OCI-M2 (cell line): ENCODE measurements at regions not wholly inside any gene's neighbourhood (a gene's known extent, or its start where the extent isn't known, plus 50 kb on each side); places are given as distances from the start of the nearest gene placed in this dataset.

ENCODE experiments used
- DNase-seq: peaks from one replicate; lab custom pipeline; 2025; ENCODE audit not compliant: unreplicated experiment; lab: John Stamatoyannopoulos, UW

DNA sequence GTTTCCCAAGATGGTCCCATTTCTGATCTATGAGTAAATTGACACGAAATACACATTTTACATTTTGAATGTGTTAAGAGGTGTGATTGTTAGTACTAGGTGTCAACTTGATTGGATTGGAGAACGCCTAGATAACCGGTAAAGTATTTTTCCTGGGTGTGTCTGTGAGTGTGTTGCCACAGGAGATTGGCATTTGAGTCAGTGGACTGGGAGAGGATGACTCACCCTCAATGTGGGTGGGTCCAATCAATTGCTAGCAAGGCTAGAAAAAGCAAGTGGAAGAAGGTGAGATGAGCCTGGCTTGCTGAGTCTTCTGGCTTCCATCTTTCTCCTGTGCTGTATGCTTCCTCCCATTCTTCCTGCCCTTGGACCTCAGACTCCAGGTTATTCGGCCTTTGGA, 960.7 kb upstream of the PCDH9 start:
- DNase-seq = no peak

DNA sequence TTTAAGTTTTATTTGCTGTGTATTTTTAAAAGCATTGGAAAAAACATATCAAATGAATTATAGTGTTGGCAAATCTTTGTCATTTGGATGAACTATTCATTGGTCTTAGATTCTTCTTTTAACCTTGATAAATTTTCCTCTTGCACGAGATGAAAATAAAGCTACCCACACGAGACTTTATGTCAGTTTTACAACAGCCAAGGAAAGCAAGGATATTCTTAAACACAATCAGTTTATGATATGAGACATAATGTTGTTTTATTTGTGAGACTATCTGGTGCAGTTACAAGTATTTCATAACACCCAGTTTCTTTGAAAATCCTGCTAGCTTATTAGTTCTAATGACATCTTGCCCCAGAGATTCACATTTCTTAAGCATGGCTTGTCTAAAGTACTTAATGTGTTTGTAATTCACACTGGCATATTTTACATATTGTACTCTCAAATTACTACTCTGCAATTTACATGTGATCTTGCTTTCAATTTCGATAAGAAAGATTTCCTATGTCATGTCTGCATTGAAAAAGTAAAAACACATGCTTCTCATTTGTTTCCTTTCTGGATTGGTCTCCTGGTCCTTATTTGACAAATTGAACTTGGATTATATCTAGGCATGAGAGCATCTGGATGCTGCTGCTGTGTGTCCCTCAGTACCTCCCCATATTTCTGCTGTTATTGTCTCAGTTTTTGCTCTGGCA, 955.5 kb upstream of the PCDH9 start:
- DNase-seq = no peak

DNA sequence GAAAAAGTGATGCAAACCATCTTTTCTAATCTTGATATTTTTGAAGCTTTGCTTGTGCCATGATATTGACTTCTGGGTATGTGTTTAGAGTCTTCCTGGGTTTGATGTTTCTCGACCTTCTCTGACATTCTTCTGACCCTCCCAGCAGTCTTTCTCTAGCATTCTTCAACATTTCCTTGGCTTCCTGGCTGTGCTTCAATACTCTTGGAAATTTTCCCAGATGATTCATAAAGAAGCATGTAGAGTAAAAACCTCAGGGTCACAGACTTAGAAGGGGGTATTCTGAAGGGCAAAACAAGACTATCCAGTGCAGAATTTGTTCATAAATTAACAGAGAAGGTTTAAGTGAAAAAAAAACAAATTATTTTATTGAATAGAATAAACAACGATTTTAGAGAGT, 946.3 kb upstream of the PCDH9 start:
- DNase-seq = no peak

- no peak for DNase-seq
Measured at GRCh38 chr13:68174893-68175292, 944.8 kb upstream of the PCDH9 start.

DNA sequence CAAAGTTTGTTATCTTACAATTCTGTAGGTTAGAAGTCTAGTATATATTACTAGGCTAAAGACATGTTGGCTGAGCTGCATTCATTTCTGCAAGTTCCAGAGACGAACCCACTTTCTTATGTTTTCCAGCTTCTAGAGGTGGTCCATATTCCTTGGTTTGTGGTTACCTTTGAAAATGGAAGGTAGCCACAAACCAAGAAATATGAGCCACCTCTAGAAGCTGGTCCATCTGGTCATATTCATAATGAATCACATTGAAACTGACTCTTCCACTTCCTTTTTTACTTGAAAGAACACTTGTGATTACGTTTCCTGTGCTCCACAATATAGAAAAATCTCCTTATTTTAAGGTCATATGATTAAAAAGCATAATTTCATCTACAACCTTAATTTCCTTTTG, 943.0 kb upstream of the PCDH9 start:
- no peak for DNase-seq

- no peak for DNase-seq
Measured at GRCh38 chr13:68170961-68171360, 940.8 kb upstream of the PCDH9 start.

DNA sequence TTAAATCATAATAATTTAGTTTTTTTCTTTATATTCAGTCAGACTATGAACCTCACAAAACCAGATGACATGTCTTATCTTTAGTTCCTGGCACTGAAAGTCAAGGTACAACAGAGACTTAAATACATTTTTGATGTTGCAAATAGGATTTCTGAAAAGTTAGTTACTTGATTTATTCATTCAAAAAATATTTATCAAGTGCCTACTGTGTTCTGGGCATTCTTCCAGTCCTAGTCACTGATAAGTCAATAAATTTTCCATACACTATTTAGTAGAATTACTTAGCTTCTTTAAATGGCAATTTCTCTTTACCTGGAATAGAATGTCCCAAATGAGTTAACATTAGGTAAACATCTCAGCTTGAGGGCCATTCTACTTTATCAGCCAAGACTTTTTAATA, 938.3 kb upstream of the PCDH9 start:
- no peak for DNase-seq

- no peak for DNase-seq
Measured at GRCh38 chr13:68160466-68160865, 930.3 kb upstream of the PCDH9 start.

DNA sequence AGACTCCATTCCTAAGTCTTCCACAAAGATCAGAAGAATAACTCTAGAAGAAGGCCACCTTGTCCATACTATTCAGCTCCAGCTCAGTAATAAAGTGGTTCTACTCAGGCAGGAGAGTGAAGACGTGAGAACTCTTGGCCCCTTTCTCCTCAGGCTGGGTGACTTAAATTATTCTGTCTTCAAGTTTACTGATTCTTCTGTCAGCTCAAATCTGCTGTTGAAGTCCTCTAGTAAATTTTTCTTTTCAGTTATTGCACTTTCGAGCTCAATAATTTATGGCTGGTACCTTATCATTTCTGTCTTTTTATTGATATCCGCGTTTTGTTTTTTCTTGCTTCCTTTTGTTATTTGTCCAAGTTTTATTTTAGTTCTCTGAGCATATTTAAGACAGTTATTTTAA, 922.3 kb upstream of the PCDH9 start:
- no peak for DNase-seq

- no peak for DNase-seq
Measured at GRCh38 chr13:68145852-68146251, 915.7 kb upstream of the PCDH9 start.

DNA sequence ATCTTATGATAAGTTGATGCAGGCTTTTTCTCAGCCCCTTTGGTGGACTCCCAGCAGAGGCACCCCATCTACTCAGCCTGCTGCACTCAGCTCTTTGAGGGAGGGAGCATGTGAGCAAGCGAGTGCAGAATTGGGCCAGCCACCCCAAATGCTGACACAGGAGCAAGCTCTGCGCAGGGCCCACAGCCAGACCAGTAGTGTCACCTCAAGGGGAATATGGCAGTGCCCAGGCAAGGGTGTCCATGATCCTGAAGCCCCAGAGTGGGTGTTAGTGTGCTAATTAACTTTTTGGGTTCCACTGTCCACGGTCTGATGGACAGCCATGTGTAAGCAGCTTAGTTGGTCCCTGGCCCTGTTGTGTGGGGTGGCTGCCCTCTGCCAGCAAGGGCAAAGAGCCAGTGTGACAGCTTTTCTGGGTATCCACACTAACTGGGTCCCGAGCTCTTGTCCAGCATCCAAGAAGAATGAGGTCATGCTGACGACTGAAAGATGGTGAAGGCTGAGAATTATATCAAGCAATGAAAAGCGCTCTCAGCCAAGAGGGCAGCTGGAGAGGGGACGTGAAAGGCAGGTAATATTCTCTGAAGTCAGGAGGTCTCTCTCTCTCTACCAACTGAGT, 898.3 kb upstream of the PCDH9 start:
- no peak for DNase-seq

- no peak for DNase-seq
Measured at GRCh38 chr13:68125087-68125480, 894.9 kb upstream of the PCDH9 start.

DNA sequence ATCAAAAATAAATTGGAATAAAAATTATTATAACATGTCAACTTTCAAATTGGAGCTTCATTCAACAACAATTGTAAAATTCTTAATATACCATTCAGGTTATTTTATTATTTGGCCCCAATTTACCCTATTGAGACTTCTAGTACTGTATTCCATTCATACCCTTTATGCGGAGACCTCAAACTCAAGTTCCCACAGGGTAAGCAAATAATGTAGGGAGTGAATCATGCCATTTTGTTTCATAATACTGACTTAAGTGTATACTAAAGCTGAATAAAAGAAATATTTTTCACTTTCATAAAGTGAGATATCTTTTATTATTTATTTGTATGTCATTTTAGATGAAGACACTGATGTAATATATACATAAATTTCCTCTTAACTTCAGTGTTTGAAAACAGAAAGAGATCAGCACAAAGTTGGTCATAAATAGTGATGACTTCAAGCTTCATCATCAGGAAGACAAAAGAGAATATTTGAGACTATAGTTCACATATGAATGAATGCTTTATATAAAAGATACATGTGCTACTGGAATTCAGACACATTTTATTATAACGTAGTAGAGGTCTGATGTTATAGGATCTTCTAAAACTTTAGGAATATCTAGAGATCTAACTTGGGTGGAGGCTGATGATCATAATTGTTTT, 894.4 kb upstream of the PCDH9 start:
- DNase-seq = no peak

- no peak for DNase-seq
Measured at GRCh38 chr13:68110178-68110768, 880.1 kb upstream of the PCDH9 start.

GRCh38 chr13:68107667-68108066, 877.5 kb upstream of the PCDH9 start:
- no peak for DNase-seq

GRCh38 chr13:68099631-68100030, 869.5 kb upstream of the PCDH9 start:
- DNase-seq = no peak

GRCh38 chr13:68081061-68081460, 850.9 kb upstream of the PCDH9 start:
- DNase-seq = no peak

DNA sequence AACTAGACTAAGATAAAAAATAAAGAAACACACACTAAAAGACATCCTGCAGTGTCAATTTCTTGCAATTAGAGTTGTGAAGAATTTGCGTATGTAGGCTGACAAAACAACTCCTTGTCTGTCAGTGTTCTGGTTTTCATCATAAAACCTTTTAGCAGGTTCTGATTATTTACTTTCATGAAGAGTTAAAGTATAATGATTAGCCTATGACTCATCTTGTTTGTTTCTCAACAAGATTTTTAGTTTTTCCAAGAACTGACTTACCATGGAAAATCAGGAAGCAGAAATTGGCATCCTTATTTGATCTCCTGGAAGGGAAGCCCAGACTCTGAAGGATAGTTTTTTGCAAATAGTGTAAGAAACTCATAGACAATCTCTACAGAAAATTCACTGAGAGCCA, 848.7 kb upstream of the PCDH9 start:
- no peak for DNase-seq

DNA sequence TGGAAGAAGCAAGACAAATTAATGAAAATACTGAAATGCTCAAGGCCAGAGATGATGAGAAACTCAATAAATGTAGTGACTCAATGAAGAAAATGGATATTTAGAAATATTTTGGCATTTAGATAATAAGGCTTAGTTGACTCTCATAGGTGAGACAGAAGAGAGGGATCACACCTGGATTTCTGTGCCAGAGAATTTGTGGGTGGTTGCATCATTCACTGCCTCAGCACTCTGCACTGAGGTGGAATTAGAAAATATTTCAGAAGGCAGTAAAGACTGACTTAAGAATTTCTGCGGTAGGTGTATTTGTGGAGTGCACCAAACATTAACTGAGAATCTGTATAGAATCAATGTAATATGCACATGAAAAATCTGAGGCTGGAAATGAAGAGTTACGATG, 848.3 kb upstream of the PCDH9 start:
- DNase-seq = no peak

DNA sequence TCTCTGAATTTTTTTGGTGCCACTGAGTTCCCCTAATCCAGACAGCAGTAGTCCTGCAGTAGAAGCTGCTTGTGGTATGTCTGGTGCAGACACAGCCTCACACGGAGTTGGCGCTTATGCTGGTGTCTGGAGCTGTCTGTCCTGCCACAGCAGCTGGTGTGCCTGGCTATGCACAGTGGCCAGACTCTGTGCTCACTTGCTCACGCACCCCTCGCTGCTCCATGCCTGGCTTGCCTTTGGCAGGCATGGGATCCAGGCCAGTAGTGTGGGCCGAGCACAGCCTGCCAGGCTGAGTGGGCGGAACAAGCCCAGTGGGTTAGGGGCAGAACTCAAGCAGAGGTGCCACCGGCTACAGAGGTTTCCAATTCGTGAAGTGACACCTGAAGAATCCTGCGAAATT, 845.9 kb upstream of the PCDH9 start:
- no peak for DNase-seq

DNA sequence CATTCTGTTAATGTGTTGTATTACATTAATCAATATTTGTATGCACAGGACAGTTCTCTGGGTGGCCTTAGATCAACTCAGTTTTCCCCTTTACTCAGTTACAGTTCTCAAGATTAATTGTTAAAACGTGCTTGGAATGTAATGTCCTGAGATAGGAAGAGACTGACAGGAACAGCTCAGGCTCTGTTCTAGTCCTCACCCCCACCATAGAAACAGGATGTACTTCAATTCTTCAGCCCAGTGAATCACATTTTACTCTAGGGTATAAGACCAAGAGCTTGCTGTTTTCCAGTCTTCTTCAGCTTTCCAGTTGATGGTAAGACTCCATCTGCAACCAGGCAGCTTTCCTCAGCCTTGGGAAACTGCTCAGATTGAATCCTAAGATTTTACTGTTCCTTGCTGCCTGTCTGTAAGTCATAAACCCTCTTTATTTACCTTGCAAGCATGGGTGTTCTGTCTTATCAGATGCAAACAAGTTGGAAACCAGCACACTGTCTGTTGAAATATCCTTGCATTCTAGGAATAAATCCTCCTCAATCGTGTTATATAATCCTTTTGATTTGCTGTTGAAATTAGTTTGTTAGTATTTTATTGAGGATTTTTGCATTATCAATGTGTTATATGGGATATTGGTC, 836.9 kb upstream of the PCDH9 start:
- no peak for DNase-seq
